ENCODE measurements at regions not wholly inside any gene's neighbourhood (a gene's known extent, or its start where the extent isn't known, plus 50 kb on each side); places are given as distances from the start of the nearest gene placed in this dataset.
"Not testable (repeated sequence)": the region's sequence is repeated elsewhere in the genome, so short reads cannot be mapped to it uniquely, and the experiment has no call there.

GRCh38 chr5:161002571-161003074, 150.6 kb upstream of the ATP10B start:
- no peak overlapping the region for H3K4me3 ChIP-seq (ENCODE audit: low read depth, low read length)
- DNase-seq (ENCODE audit: low read depth), result no peak
- TF ChIP-seq CTCF (IDR thresholded peaks at IDR 0.05; ENCODE audit: control insufficient read depth, extremely low read depth, insufficient read depth), result no peak

- DNase-seq (ENCODE audit: low read depth), result no peak
- no peak for TF ChIP-seq CTCF (IDR thresholded peaks at IDR 0.05; ENCODE audit: control insufficient read depth, extremely low read depth, insufficient read depth)
Measured at GRCh38 chr5:161001604-161002003, 149.6 kb upstream of the ATP10B start.

DNA sequence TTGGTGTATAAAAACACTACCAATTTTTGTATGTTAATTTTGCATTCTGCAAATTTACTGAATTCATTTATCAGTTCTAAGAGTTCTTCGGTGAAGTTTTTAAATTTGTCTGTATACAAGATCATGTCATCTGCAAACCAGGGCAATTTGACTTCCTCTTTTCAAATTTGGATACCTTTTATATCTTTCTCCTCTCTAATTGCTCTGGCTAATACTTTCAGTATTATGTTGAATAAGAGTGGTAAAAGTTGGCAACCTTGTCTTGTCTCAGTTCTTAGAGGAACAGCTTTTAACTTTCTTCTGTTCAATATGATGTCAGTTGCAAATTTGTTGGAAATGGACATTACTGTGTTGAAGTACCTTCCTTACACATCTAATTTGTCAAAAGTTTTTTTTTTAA, 149.1 kb upstream of the ATP10B start:
- H3K4me3 ChIP-seq (ENCODE audit: low read depth, low read length); DNase-seq (ENCODE audit: low read depth): not testable (repeated sequence)

More at GRCh38 chr5:161001604-161002003, 149.6 kb upstream of the ATP10B start:
- no peak overlapping the region for H3K4me3 ChIP-seq (ENCODE audit: low read depth, low read length)

- no peak for TF ChIP-seq CTCF (IDR thresholded peaks at IDR 0.05; ENCODE audit: control insufficient read depth, extremely low read depth, insufficient read depth)
- no peak overlapping the region for H3K4me3 ChIP-seq (ENCODE audit: low read depth, low read length)
- DNase-seq (ENCODE audit: low read depth), result no peak
Measured at GRCh38 chr5:160991205-160991604, 139.2 kb upstream of the ATP10B start.

- no peak overlapping the region for H3K4me3 ChIP-seq (ENCODE audit: low read depth, low read length)
- TF ChIP-seq CTCF (IDR thresholded peaks at IDR 0.05; ENCODE audit: control insufficient read depth, extremely low read depth, insufficient read depth), result no peak
- no peak for DNase-seq (ENCODE audit: low read depth)
Measured at GRCh38 chr5:160979385-160979784, 127.4 kb upstream of the ATP10B start.

- no peak overlapping the region for H3K4me3 ChIP-seq (ENCODE audit: low read depth, low read length)
- no peak for TF ChIP-seq CTCF (IDR thresholded peaks at IDR 0.05; ENCODE audit: control insufficient read depth, extremely low read depth, insufficient read depth)
- DNase-seq (ENCODE audit: low read depth), result no peak
Measured at GRCh38 chr5:160978944-160979343, 126.9 kb upstream of the ATP10B start.

- no peak for DNase-seq (ENCODE audit: low read depth)
- H3K4me3 ChIP-seq (ENCODE audit: low read depth, low read length), result no peak overlapping the region
- TF ChIP-seq CTCF (IDR thresholded peaks at IDR 0.05; ENCODE audit: control insufficient read depth, extremely low read depth, insufficient read depth), result no peak
Measured at GRCh38 chr5:160976181-160976580, 124.2 kb upstream of the ATP10B start.

Measured in LNCaP clone FGC (cell line).